Esophagus muscularis mucosa (tissue), 4 donors: ENCODE measurements at regions not wholly inside any gene's neighbourhood (a gene's known extent, or its start where the extent isn't known, plus 50 kb on each side); places are given as distances from the start of the nearest gene placed in this dataset.

ENCODE experiments used
- DNase-seq: peaks from one replicate; pipeline ENCODE4 v3.0.0-alpha.2; 2017; ENCODE audit errors: extremely low spot score
- H3K27ac ChIP-seq, 4 donors: fragments of 200-600 bp; sonication (generic); replicated peaks in 1 of 4; 1 replicate in 3 of 4; 2 replicates in 1 of 4; pipeline ENCODE4 v1.5.1; 2016 to 2019; ENCODE audit warnings: mild to moderate bottlenecking in 1 of 4
- H3K27me3 ChIP-seq, 4 donors: fragments of 200-600 bp; sonication (generic); one replicate each; pipeline versions ENCODE4 v1.5.1 to v1.6.0; 2016 to 2019
- H3K36me3 ChIP-seq, 4 donors: fragments of 200-600 bp; sonication (generic); one replicate each; pipeline ENCODE4 v1.5.1; 2016 to 2019
- H3K4me1 ChIP-seq, 4 donors: fragments of 200-600 bp; sonication (generic); one replicate each; pipeline ENCODE4 v1.5.1; 2016 to 2019
- H3K4me3 ChIP-seq, 4 donors: fragments of 200-600 bp; sonication (generic); 1 replicate in 2 of 4; 2 replicates in 2 of 4; pipeline ENCODE4 v1.5.1; 2016 to 2019; ENCODE audit warnings: mild to moderate bottlenecking in 4 of 4, moderate library complexity in 1 of 4
- H3K9me3 ChIP-seq, 4 donors: fragments of 200-600 bp; sonication (generic); 1 replicate in 3 of 4; 2 replicates in 1 of 4; pipeline ENCODE4 v1.5.1; 2016 to 2019
- CTCF ChIP-seq, 3 experiments: fragments of 200-600 bp in 2 of 3; fragments of 450-650 bp in 1 of 3; sonication (generic) in 2 of 3; IDR thresholded peaks; one replicate each; pipeline ENCODE4 v1.5.1; 2017 to 2019; ENCODE audit warnings: antibody characterized with exemption in 3 of 3, mild to moderate bottlenecking in 2 of 3, moderate library complexity in 1 of 3
- EP300 ChIP-seq: sonication (generic); formaldehyde crosslinking; IDR thresholded peaks from one replicate; pipeline ENCODE4 v1.6.1; 2017; ENCODE audit warnings: antibody characterized with exemption
- POLR2A ChIP-seq: fragments of 450-650 bp; IDR thresholded peaks from one replicate; pipeline ENCODE4 v1.6.1; 2017; ENCODE audit warnings: antibody characterized with exemption, moderate library complexity, mild to moderate bottlenecking, low read depth
- POLR2AphosphoS5 ChIP-seq, 2 donors: sonication (generic); formaldehyde crosslinking; IDR thresholded peaks; one replicate each; pipeline ENCODE4 v1.6.1; 2017; ENCODE audit warnings: antibody characterized with exemption in 2 of 2
- WGBS: methylation state at CpG from one replicate; pipeline ENCODE4 v1.1.5; 2018; 5-methylcytosine and 5-hydroxymethylcytosine counted together
- intact Hi-C: fragments of 100-400 bp; cut with DNase I; formaldehyde crosslinking; loops from one replicate; pipeline ENCODE4 v1.15.1; 2023
- small RNA-seq, 3 donors: library from RNA; depleted of rRNA; stranded (forward); fragments of <200 nt; gene quantifications; one replicate each; pipeline ENCODE3, GENCODE V24; 2016

- WGBS: 83% methylated on average over 9 of the region's 9 CpGs
- no peak for DNase-seq
- H3K27me3 ChIP-seq: peaks cover 0 to 52% (median 22%) of the 10 kb centered on the region in 4 donors
- no peaks in the 10 kb centered on the region for H3K36me3 ChIP-seq
- H3K4me3 ChIP-seq: no peak overlapping the region
- H3K9me3 ChIP-seq: no peaks in the 10 kb centered on the region
- H3K27ac ChIP-seq: no peak overlapping the region
- intact Hi-C loops: no loop called here
- no peak for TF ChIP-seq POLR2A
- TF ChIP-seq EP300: no peak
- no peak for TF ChIP-seq CTCF (IDR thresholded peaks at IDR 0.05)
- no peak for TF ChIP-seq POLR2AphosphoS5 (IDR thresholded peaks at IDR 0.05)
- H3K4me1 ChIP-seq: peaks cover 0 to 10% (median 5%) of the 10 kb centered on the region in 4 donors
These were observed 49.9 kb upstream of the TBX3 start for GRCh38 chr12:114733919-114734318.

Small RNAs in the stretch of these regions (small RNA-seq; reads per million reads assigned to genes)
- 0 reads per million in 3 donors for gene AC009804.1
- gene RF00275: 0 reads per million in 3 donors
- gene RF00443: 0 reads per million in 3 donors
- 0 reads per million in 3 donors for gene RN7SL865P
